Pancreas (tissue), 10 donors: ENCODE measurements at regions not wholly inside any gene's neighbourhood (a gene's known extent, or its start where the extent isn't known, plus 50 kb on each side); places are given as distances from the start of the nearest gene placed in this dataset.

Source experiments
- ATAC-seq, 4 donors: fragments of 200-7000 bp; cut with Tn5 transposase; one replicate each; pipeline versions ENCODE4 v1.8.0 to v1.9.1; 2020; ENCODE audit warnings: mild to moderate bottlenecking in 4 of 4, moderate library complexity in 4 of 4
- DNase-seq, 6 donors: peaks; one replicate each; pipeline ENCODE4 v3.0.0-alpha.2; 2020
- FAIRE-seq: peaks from 2 replicates; lab custom pipeline; 2012; peaks lifted over from hg19 to GRCh38; lab: Jason Lieb, UNC
- H3K27ac ChIP-seq, 4 donors: fragments of 200-600 bp; sonication (generic); 1 replicate in 3 of 4; 2 replicates in 1 of 4; pipeline versions ENCODE4 v1.5.0 to v1.8.0; 2020
- H3K27me3 ChIP-seq, 4 donors: fragments of 200-600 bp; one replicate each; pipeline ENCODE4 v1.8.0; 2021
- H3K36me3 ChIP-seq, 3 donors: fragments of 200-600 bp; sonication (generic) in 1 of 3; one replicate each; pipeline versions ENCODE4 v1.5.0 to v1.8.0; 2020 to 2021
- H3K4me1 ChIP-seq, 3 donors: fragments of 200-600 bp; one replicate each; pipeline ENCODE4 v1.8.0; 2021
- H3K4me3 ChIP-seq, 4 donors: fragments of 200-600 bp; sonication (generic) in 2 of 4; one replicate each; pipeline versions ENCODE4 v1.5.0 to v1.8.0; 2020 to 2021
- H3K9me3 ChIP-seq, 4 donors: fragments of 200-600 bp; one replicate each; pipeline ENCODE4 v1.8.0; 2021
- CTCF ChIP-seq, 4 donors: fragments of 200-600 bp; sonication (generic) in 3 of 4; IDR thresholded peaks; one replicate each; pipeline versions ENCODE4 v1.5.0 to v1.8.0; 2021; ENCODE audit warnings: antibody characterized with exemption in 4 of 4
- WGBS, 2 donors: extraction: QIAGEN DNeasy Blood & Tissue Kit; methylation state at CpG; one replicate each; pipeline ENCODE4 v1.1.7; 2013; 5-methylcytosine and 5-hydroxymethylcytosine counted together
- intact Hi-C, 3 donors: fragments of 100-400 bp; cut with DNase I; formaldehyde crosslinking; loops; one replicate each; pipeline versions ENCODE4 v1.11.1 to v1.14.2; 2022
- donor health status: healthy with polysubstance abuse.
- donor health status: DM: no; HTN: no; CAD: no; lungs with moderate emphysema.
- donor health status: DM: no; HTN: no; CAD: no.
- donor health status: control.
- donor health status: control.
- donor health status: Bipolar disorder and iron deficiency.
- donor health status: DM: yes; HTN: yes; CAD: no.
- donor health status: DM: no; HTN: no; CAD: no.
- donor health status: DM: no; HTN: no; CAD: no.
- donor health status: DM: yes; HTN: yes; CAD: no.

GRCh38 chr20:55291261-55291660 lies 714.1 kb downstream of the CBLN4 start:
- FAIRE-seq, result no peak
- Histone ChIP-seq H3K4me1 (no peaks in the 10 kb centered on the region), H3K27me3 (no peaks in the 10 kb centered on the region), H3K4me3 (no peak overlapping the region), H3K9me3 (no peaks in the 10 kb centered on the region), H3K36me3 (no peaks in the 10 kb centered on the region), H3K27ac (no peak overlapping the region)
- ATAC-seq, result no peak
- DNase-seq, result no peak
- intact Hi-C loops, result no loop called here
- WGBS, 2 donors, result 65 to 83% methylated on average over 1 of the region's 1 CpG
- no peak for TF ChIP-seq CTCF (IDR thresholded peaks at IDR 0.05)

- FAIRE-seq, result peak; percentile 32
These were observed 721.4 kb downstream of the CBLN4 start for GRCh38 chr20:55283889-55284288.

GRCh38 chr20:55273149-55273548 lies 732.2 kb downstream of the CBLN4 start:
- no peak for TF ChIP-seq CTCF (IDR thresholded peaks at IDR 0.05)
- H3K36me3 ChIP-seq, result no peaks in the 10 kb centered on the region
- no peaks in the 10 kb centered on the region for H3K4me1 ChIP-seq
- no peaks in the 10 kb centered on the region for H3K27me3 ChIP-seq
- FAIRE-seq (no peak), DNase-seq (no peak), ATAC-seq (peak in 1 of 4 donors; percentile 63)
- H3K9me3 ChIP-seq, result no peaks in the 10 kb centered on the region
- no peak overlapping the region for H3K27ac ChIP-seq
- no peak overlapping the region for H3K4me3 ChIP-seq
- intact Hi-C loops, result no loop called here

More at GRCh38 chr20:55283889-55284288, 721.4 kb downstream of the CBLN4 start:
- Histone ChIP-seq H3K27ac (no peak overlapping the region), H3K4me1 (no peaks in the 10 kb centered on the region), H3K4me3 (no peak overlapping the region), H3K36me3 (no peaks in the 10 kb centered on the region), H3K9me3 (no peaks in the 10 kb centered on the region), H3K27me3 (peaks cover 0 to 3% (median 0%) of the 10 kb centered on the region in 4 donors)
- WGBS, 2 donors, result 36 to 53% methylated on average over 2 of the region's 2 CpGs
- TF ChIP-seq CTCF (IDR thresholded peaks at IDR 0.05), result no peak
- ATAC-seq, result no peak
- intact Hi-C loops, result no loop called here
- DNase-seq, result no peak

GRCh38 chr20:55271371-55271770 lies 733.9 kb downstream of the CBLN4 start:
- no peak for TF ChIP-seq CTCF (IDR thresholded peaks at IDR 0.05)
- intact Hi-C loops, result no loop called here
- no peak for FAIRE-seq
- no peak for DNase-seq
- Histone ChIP-seq H3K27ac (no peak overlapping the region), H3K9me3 (no peaks in the 10 kb centered on the region), H3K4me3 (no peak overlapping the region), H3K4me1 (no peaks in the 10 kb centered on the region), H3K36me3 (no peaks in the 10 kb centered on the region), H3K27me3 (no peaks in the 10 kb centered on the region)
- WGBS, 2 donors, result 28 to 29% methylated on average over 2 of the region's 2 CpGs
- ATAC-seq, result no peak

- no peaks in the 10 kb centered on the region for H3K36me3 ChIP-seq
- no peaks in the 10 kb centered on the region for H3K4me1 ChIP-seq
- intact Hi-C loops, result no loop called here
- no peak overlapping the region for H3K27ac ChIP-seq
- FAIRE-seq (no peak), ATAC-seq (no peak), DNase-seq (no peak)
- WGBS, 2 donors, result 80 to 96% methylated on average over 1 of the region's 1 CpG
- TF ChIP-seq CTCF (IDR thresholded peaks at IDR 0.05), result no peak
- H3K4me3 ChIP-seq, result no peak overlapping the region
- H3K27me3 ChIP-seq, result peaks cover 0 to 3% (median 0%) of the 10 kb centered on the region in 4 donors
- no peaks in the 10 kb centered on the region for H3K9me3 ChIP-seq
These were observed 735.4 kb downstream of the CBLN4 start for GRCh38 chr20:55269913-55270312.
